A549 (cell line): ENCODE measurements at regions not wholly inside any gene's neighbourhood (a gene's known extent, or its start where the extent isn't known, plus 50 kb on each side); places are given as distances from the start of the nearest gene placed in this dataset.
"Not testable (repeated sequence)": the region's sequence is repeated elsewhere in the genome, so short reads cannot be mapped to it uniquely, and the experiment has no call there.

Source experiments
- EP300 ChIP-seq, 2 experiments: fragments of >200 bp; sonication (Bioruptor Twin); formaldehyde crosslinking; IDR thresholded peaks; 2 replicates in 1 of 2; 3 replicates in 1 of 2; pipeline ENCODE4 v1.6.1; 2016 to 2017
- HDAC2 ChIP-seq: fragments of 200-600 bp; sonication (generic); IDR thresholded peaks from 2 replicates; pipeline ENCODE4 v1.6.1; 2016
- POLR2A ChIP-seq: IDR thresholded peaks from 2 replicates; pipeline ENCODE4 v1.6.1; 2012; ENCODE audit warnings: mild to moderate bottlenecking, low read length

DNA sequence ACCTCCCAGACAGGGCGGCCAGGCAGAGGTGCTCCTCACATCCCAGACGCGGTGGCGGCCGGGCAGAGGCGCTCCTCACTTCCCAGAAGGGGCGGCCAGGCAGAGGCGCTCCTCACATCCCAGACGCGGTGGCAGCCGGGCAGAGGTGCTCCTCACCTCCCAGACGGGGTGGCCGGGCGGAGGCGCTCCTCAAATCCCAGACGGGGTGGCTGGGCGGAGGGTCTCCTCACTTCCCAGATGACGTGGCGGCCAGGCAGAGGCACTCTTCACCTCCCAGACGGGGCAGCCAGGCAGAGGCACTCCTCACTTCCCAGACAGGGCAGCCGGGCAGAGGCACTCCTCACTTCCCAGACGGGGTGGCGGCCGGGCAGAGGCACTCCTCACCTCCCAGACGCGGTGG is 247.7 kb upstream of the USP9Y start:
- TF ChIP-seq EP300 (IDR thresholded peaks at IDR 0.05); HDAC2; POLR2A: not testable (repeated sequence)
